Colonic mucosa (tissue), 4 donors: ENCODE measurements at regions not wholly inside any gene's neighbourhood (a gene's known extent, or its start where the extent isn't known, plus 50 kb on each side); places are given as distances from the start of the nearest gene placed in this dataset.
"Not testable (repeated sequence)": the region's sequence is repeated elsewhere in the genome, so short reads cannot be mapped to it uniquely, and the experiment has no call there.

Source experiments
- DNase-seq: peaks from one replicate; pipeline ENCODE4 v3.0.0-alpha.2; 2020
- H3K27ac ChIP-seq: fragments of 200-600 bp; one replicate; pipeline ENCODE4 v1.8.0; 2021
- H3K27me3 ChIP-seq: fragments of 200-600 bp; one replicate; pipeline ENCODE4 v1.8.0; 2021
- H3K36me3 ChIP-seq: fragments of 200-600 bp; one replicate; pipeline ENCODE4 v1.8.0; 2021
- H3K4me1 ChIP-seq: fragments of 200-600 bp; one replicate; pipeline ENCODE4 v1.8.0; 2021; ENCODE audit warnings: mild to moderate bottlenecking
- H3K4me3 ChIP-seq: fragments of 200-600 bp; one replicate; pipeline ENCODE4 v1.8.0; 2021
- H3K9ac ChIP-seq, 2 donors: one replicate each; pipeline ENCODE4 v1.7.0; 2013; ENCODE audit warnings: control low read depth in 2 of 2, low read depth in 2 of 2, low read length in 2 of 2
- H3K9me3 ChIP-seq: fragments of 200-600 bp; one replicate; pipeline ENCODE4 v1.8.0; 2021
- intact Hi-C: fragments of 100-400 bp; cut with DNase I; formaldehyde crosslinking; loops from one replicate; pipeline ENCODE4 v1.14.1; 2022
- TF ChIP-seq, protein P1 (sequence below): fragments of 200-600 bp; IDR thresholded peaks from one replicate; pipeline ENCODE4 v1.8.0; 2022; ENCODE audit warnings: antibody characterized with exemption, mild to moderate bottlenecking
- donor health status: healthy.
- donor health status: DM: no; HTN: no; CAD: no.
- donor health status: DM: no; HTN: no; CAD: no.

DNA sequence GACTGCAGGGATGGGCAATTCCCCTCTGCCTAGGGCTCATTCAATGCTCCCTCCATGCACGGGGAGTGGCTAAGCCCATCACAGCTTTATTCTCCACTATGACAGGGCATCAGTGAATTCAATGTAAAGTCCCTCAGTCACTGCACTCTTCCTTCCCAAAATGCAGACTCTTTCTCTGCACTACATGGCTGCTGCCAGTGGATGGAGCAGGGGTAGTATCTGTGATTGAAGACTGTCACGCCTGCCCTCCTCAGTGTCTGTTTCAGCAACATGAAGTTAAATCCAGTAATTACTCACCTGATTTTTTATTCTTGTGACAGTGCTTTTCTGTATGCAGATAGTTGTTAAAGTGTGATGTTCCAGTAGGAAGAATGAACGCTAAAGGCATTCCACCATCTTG, 1323.2 kb downstream of the AMY1C start:
- Histone ChIP-seq H3K9me3 (no peaks in the 10 kb centered on the region), H3K27ac (no peak overlapping the region), H3K9ac (no peak overlapping the region), H3K4me1 (no peaks in the 10 kb centered on the region), H3K36me3 (no peaks in the 10 kb centered on the region), H3K27me3 (no peaks in the 10 kb centered on the region), H3K4me3 (no peak overlapping the region)
- TF ChIP-seq, protein P1, sequence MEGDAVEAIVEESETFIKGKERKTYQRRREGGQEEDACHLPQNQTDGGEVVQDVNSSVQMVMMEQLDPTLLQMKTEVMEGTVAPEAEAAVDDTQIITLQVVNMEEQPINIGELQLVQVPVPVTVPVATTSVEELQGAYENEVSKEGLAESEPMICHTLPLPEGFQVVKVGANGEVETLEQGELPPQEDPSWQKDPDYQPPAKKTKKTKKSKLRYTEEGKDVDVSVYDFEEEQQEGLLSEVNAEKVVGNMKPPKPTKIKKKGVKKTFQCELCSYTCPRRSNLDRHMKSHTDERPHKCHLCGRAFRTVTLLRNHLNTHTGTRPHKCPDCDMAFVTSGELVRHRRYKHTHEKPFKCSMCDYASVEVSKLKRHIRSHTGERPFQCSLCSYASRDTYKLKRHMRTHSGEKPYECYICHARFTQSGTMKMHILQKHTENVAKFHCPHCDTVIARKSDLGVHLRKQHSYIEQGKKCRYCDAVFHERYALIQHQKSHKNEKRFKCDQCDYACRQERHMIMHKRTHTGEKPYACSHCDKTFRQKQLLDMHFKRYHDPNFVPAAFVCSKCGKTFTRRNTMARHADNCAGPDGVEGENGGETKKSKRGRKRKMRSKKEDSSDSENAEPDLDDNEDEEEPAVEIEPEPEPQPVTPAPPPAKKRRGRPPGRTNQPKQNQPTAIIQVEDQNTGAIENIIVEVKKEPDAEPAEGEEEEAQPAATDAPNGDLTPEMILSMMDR = no peak
- intact Hi-C loops = no loop called here
- DNase-seq = no peak

DNA sequence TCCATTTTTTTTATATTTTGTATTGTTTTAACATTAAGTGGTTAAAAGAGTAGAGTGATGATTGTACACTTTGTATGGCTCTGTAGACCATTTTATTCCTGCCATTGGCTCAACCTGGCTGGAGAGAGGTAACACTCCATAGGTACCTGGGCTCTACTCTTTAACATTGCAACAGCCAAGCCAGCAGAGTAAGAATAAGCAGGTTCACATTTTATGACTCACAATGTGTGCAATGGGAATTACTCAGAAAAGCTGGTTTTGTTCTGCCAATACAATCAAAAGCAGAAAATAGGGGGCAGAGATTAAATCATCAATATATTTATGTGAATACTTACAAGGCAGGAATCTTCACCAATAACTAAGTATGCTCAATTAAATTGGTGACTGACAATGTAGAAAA, 1324.0 kb downstream of the AMY1C start:
- no peaks in the 10 kb centered on the region for H3K9me3 ChIP-seq
- intact Hi-C loops = no loop called here
- no peaks in the 10 kb centered on the region for H3K4me1 ChIP-seq
- H3K27me3 ChIP-seq = no peaks in the 10 kb centered on the region
- DNase-seq = no peak
- TF ChIP-seq, protein P1 = no peak
- no peak overlapping the region for H3K9ac ChIP-seq
- no peak overlapping the region for H3K27ac ChIP-seq
- no peaks in the 10 kb centered on the region for H3K36me3 ChIP-seq
- no peak overlapping the region for H3K4me3 ChIP-seq

DNA sequence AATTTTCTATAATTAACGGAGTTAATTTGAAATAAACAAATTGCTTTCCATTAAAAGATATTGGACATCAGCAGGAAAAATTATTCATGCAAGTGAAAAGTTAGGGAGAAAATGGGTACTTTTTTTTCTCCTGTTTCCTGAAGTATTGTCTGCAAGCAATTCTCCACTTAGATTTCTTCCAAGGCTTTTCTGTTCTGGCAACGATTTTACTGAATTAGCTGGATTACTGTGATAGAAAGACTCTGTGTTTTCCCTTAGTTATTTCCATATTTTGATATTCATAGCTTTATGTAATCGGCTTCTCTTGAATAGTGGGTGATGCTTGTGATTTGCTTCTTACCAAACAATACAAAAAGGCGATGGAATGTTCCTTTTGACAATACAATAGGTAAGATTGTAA, 1333.9 kb downstream of the AMY1C start:
- H3K9ac ChIP-seq = no peak overlapping the region
- H3K4me1 ChIP-seq = no peaks in the 10 kb centered on the region
- DNase-seq = no peak
- no peak overlapping the region for H3K4me3 ChIP-seq
- H3K36me3 ChIP-seq = no peaks in the 10 kb centered on the region
- no peaks in the 10 kb centered on the region for H3K27me3 ChIP-seq
- H3K9me3 ChIP-seq = no peaks in the 10 kb centered on the region
- TF ChIP-seq, protein P1 = no peak
- H3K27ac ChIP-seq = no peak overlapping the region
- intact Hi-C loops = no loop called here

DNA sequence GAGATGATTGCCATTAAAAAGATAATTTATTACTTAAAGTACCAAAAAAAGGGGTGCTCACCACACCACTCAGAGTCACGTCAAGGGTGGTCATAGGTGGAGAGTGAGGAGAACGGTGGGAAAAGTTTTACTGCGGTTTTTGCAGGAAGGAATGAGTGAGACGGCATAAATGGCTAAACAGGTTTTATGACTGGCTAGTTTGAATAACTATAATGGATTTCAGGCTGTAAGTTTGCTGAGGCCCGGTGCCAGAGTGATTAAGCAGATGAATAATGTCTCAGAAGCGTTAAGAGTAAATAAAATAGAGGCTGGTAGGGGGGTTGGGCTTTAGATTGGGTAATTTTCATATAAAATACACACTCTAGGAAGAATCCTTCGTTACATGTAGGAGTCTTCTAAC, 1337.8 kb downstream of the AMY1C start:
- Histone ChIP-seq H3K36me3 (no peaks in the 10 kb centered on the region), H3K4me3 (no peak overlapping the region), H3K9ac (no peak overlapping the region), H3K27me3 (no peaks in the 10 kb centered on the region), H3K4me1 (no peaks in the 10 kb centered on the region), H3K9me3 (no peaks in the 10 kb centered on the region), H3K27ac (no peak overlapping the region)
- TF ChIP-seq, protein P1 = no peak
- no peak for DNase-seq
- intact Hi-C loops = no loop called here

DNA sequence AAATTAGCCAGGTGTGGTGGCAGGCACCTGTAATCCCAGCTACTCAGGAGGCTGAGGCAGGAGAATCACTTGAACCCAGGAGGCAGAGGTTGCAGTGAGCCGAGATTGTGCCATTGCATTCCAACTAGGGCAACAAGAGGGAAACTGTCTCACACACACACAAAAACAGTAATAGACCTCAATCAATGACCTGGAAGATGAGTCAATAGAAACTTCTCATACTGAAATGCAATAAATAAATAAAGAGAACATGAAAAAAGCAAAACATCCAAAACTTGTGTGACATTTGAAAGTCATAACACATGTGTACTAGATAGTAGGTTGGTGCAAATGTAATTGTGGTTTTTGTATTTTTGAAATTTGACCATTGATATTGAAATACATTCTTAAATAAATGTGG, 1338.5 kb downstream of the AMY1C start:
- no peaks in the 10 kb centered on the region for H3K27me3 ChIP-seq
- H3K27ac ChIP-seq = no peak overlapping the region
- no peak for DNase-seq
- H3K4me3 ChIP-seq = no peak overlapping the region
- intact Hi-C loops = no loop called here
- no peaks in the 10 kb centered on the region for H3K36me3 ChIP-seq
- no peaks in the 10 kb centered on the region for H3K9me3 ChIP-seq
- no peak overlapping the region for H3K9ac ChIP-seq
- TF ChIP-seq, protein P1 = no peak
- no peaks in the 10 kb centered on the region for H3K4me1 ChIP-seq

DNA sequence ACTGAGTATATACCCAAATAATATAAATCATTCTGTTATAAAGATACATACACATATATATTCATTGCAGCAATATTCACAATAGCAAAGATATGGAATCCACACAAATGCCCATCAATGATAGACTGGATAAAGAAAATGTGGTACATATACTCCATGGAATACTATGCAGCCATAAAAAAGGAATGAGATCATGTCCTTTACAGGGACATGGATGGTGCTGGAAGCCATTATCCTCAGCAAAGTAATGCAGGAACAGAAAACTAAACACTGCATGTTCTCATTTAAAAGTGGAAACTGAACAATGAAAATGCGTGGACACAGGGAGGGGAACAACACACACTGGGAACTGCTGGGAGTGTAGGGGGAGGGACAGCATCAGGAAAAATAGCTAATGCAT, 1344.2 kb downstream of the AMY1C start:
- H3K9ac ChIP-seq, H3K27ac ChIP-seq, H3K4me1 ChIP-seq, H3K4me3 ChIP-seq, H3K9me3 ChIP-seq, intact Hi-C loops, DNase-seq, H3K27me3 ChIP-seq, H3K36me3 ChIP-seq: not testable (repeated sequence)
